Head of caudate nucleus (tissue), 42 donors: ENCODE measurements at regions not wholly inside any gene's neighbourhood (a gene's known extent, or its start where the extent isn't known, plus 50 kb on each side); places are given as distances from the start of the nearest gene placed in this dataset.
A peak's percentile ranks its signal among the peaks of the same experiment; 100 is the strongest.

Experiments
- DNase-seq, 42 donors: peaks; one replicate each; pipeline versions ENCODE4 v3.0.0 to v3.0.0-alpha.2; 2020 to 2021; ENCODE audit warnings: mixed read lengths in 7 of 42
- intact Hi-C: fragments of 100-400 bp; cut with DNase I; formaldehyde crosslinking; loops from one replicate; pipeline ENCODE4 v1.15.0; 2022

GRCh38 chr2:64369706-64370105 lies 84.3 kb upstream of the LGALSL start:
- peak in 1 of 42 donors; percentile 31 for DNase-seq
- intact Hi-C loops = no loop called here

- intact Hi-C loops = no loop called here
Measured at GRCh38 chr2:64371727-64372126, 82.2 kb upstream of the LGALSL start.

GRCh38 chr2:64374686-64375085 lies 79.3 kb upstream of the LGALSL start:
- intact Hi-C loops = no loop called here
- DNase-seq = peak in 1 of 42 donors; percentile 31

More at GRCh38 chr2:64371727-64372126, 82.2 kb upstream of the LGALSL start:
- no peak for DNase-seq

- intact Hi-C loops = no loop called here
- DNase-seq = no peak
Measured at GRCh38 chr2:64376926-64377325, 77.0 kb upstream of the LGALSL start.

GRCh38 chr2:64379186-64379585 lies 74.8 kb upstream of the LGALSL start:
- no peak for DNase-seq
- intact Hi-C loops = no loop called here

GRCh38 chr2:64380853-64381527 lies 73.0 kb upstream of the LGALSL start:
- no peak for DNase-seq
- intact Hi-C loops = no loop called here

- intact Hi-C loops = no loop called here
- DNase-seq = peak in 4 of 42 donors; percentile 6 to 42 (median 16)
Measured at GRCh38 chr2:64383016-64383591, 70.9 kb upstream of the LGALSL start.

GRCh38 chr2:64383881-64384280 lies 70.1 kb upstream of the LGALSL start:
- intact Hi-C loops = no loop called here
- peak in 1 of 42 donors; percentile 37 for DNase-seq

GRCh38 chr2:64386676-64387075 lies 67.3 kb upstream of the LGALSL start:
- intact Hi-C loops = no loop called here
- DNase-seq = peak in 1 of 42 donors; percentile 9

- intact Hi-C loops = no loop called here
- DNase-seq = no peak
Measured at GRCh38 chr2:64390586-64390985, 63.4 kb upstream of the LGALSL start.

- intact Hi-C loops = no loop called here
- peak in 2 of 42 donors; percentile 4 to 14 for DNase-seq
Measured at GRCh38 chr2:64391424-64391823, 62.5 kb upstream of the LGALSL start.

GRCh38 chr2:64391940-64392339 lies 62.0 kb upstream of the LGALSL start:
- intact Hi-C loops = no loop called here
- peak in 2 of 42 donors; percentile 7 for DNase-seq

GRCh38 chr2:64392529-64392928 lies 61.4 kb upstream of the LGALSL start:
- intact Hi-C loops = no loop called here
- DNase-seq = peak in 1 of 42 donors; percentile 4

- peak in 1 of 42 donors; percentile 18 for DNase-seq
- intact Hi-C loops = no loop called here
Measured at GRCh38 chr2:64393383-64394010, 60.5 kb upstream of the LGALSL start.

- intact Hi-C loops = no loop called here
- DNase-seq = no peak
Measured at GRCh38 chr2:64394153-64394552, 59.8 kb upstream of the LGALSL start.

GRCh38 chr2:64396001-64396400 lies 58.0 kb upstream of the LGALSL start:
- intact Hi-C loops = no loop called here
- peak in 1 of 42 donors; percentile 20 for DNase-seq

- peak in 1 of 42 donors; percentile 8 for DNase-seq
- intact Hi-C loops = no loop called here
Measured at GRCh38 chr2:64396551-64396950, 57.4 kb upstream of the LGALSL start.

GRCh38 chr2:64398516-64399129 lies 55.3 kb upstream of the LGALSL start:
- intact Hi-C loops = no loop called here
- DNase-seq = peak in 1 of 42 donors; percentile 9

GRCh38 chr2:64399521-64399920 lies 54.4 kb upstream of the LGALSL start:
- intact Hi-C loops = no loop called here
- DNase-seq = peak in 1 of 42 donors; percentile 27

GRCh38 chr2:64400105-64400728 lies 53.7 kb upstream of the LGALSL start:
- peak in 1 of 42 donors; percentile 1 for DNase-seq
- intact Hi-C loops = no loop called here
